ENCODE measurements at regions not wholly inside any gene's neighbourhood (a gene's known extent, or its start where the extent isn't known, plus 50 kb on each side); places are given as distances from the start of the nearest gene placed in this dataset.

- no peak for DNase-seq
Observed at GRCh38 chr11:115556984-115557383, 52.8 kb upstream of the CADM1 start.

- DNase-seq: no peak
Observed at GRCh38 chr11:115555336-115556090, 51.3 kb upstream of the CADM1 start.

Data from T1000 (cell line).